Esophagus muscularis mucosa (tissue), 4 donors: ENCODE measurements at regions not wholly inside any gene's neighbourhood (a gene's known extent, or its start where the extent isn't known, plus 50 kb on each side); places are given as distances from the start of the nearest gene placed in this dataset.

Experiments used
- DNase-seq: peaks from one replicate; pipeline ENCODE4 v3.0.0-alpha.2; 2017; ENCODE audit errors: extremely low spot score
- H3K27ac ChIP-seq, 4 donors: fragments of 200-600 bp; sonication (generic); replicated peaks in 1 of 4; 1 replicate in 3 of 4; 2 replicates in 1 of 4; pipeline ENCODE4 v1.5.1; 2016 to 2019; ENCODE audit warnings: mild to moderate bottlenecking in 1 of 4
- H3K27me3 ChIP-seq, 4 donors: fragments of 200-600 bp; sonication (generic); one replicate each; pipeline versions ENCODE4 v1.5.1 to v1.6.0; 2016 to 2019
- H3K36me3 ChIP-seq, 4 donors: fragments of 200-600 bp; sonication (generic); one replicate each; pipeline ENCODE4 v1.5.1; 2016 to 2019
- H3K4me1 ChIP-seq, 4 donors: fragments of 200-600 bp; sonication (generic); one replicate each; pipeline ENCODE4 v1.5.1; 2016 to 2019
- H3K4me3 ChIP-seq, 4 donors: fragments of 200-600 bp; sonication (generic); 1 replicate in 2 of 4; 2 replicates in 2 of 4; pipeline ENCODE4 v1.5.1; 2016 to 2019; ENCODE audit warnings: mild to moderate bottlenecking in 4 of 4, moderate library complexity in 1 of 4
- H3K9me3 ChIP-seq, 4 donors: fragments of 200-600 bp; sonication (generic); 1 replicate in 3 of 4; 2 replicates in 1 of 4; pipeline ENCODE4 v1.5.1; 2016 to 2019
- EP300 ChIP-seq: sonication (generic); formaldehyde crosslinking; IDR thresholded peaks from one replicate; pipeline ENCODE4 v1.6.1; 2017; ENCODE audit warnings: antibody characterized with exemption
- POLR2A ChIP-seq: fragments of 450-650 bp; IDR thresholded peaks from one replicate; pipeline ENCODE4 v1.6.1; 2017; ENCODE audit warnings: antibody characterized with exemption, moderate library complexity, mild to moderate bottlenecking, low read depth
- POLR2AphosphoS5 ChIP-seq, 2 donors: sonication (generic); formaldehyde crosslinking; IDR thresholded peaks; one replicate each; pipeline ENCODE4 v1.6.1; 2017; ENCODE audit warnings: antibody characterized with exemption in 2 of 2
- WGBS: methylation state at CpG from one replicate; pipeline ENCODE4 v1.1.5; 2018; 5-methylcytosine and 5-hydroxymethylcytosine counted together
- intact Hi-C: fragments of 100-400 bp; cut with DNase I; formaldehyde crosslinking; loops from one replicate; pipeline ENCODE4 v1.15.1; 2023
- TF ChIP-seq, protein P1 (sequence below), 3 experiments: fragments of 200-600 bp in 2 of 3; fragments of 450-650 bp in 1 of 3; sonication (generic) in 2 of 3; IDR thresholded peaks; one replicate each; pipeline ENCODE4 v1.5.1; 2017 to 2019; ENCODE audit warnings: antibody characterized with exemption in 3 of 3, mild to moderate bottlenecking in 2 of 3, moderate library complexity in 1 of 3

DNA sequence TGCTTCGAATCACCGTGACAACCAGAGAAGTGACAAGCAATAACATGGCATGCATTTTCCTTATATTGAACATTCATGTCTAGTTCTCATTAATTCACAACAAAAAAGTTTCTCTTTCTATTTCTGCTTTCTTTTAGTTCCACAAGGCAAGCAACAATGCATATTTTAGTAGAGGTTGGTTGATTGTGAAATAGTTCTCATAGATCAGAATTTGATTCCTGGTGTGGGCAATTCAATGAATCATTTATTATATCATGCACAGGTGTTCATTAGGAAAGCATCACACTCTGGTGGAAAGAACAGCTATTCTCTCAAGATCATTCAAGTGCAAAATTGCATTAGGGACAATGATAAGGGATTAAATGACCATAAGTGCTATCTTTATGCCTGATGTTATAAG, 980.9 kb downstream of the BRINP3 start:
- H3K9me3 ChIP-seq: no peaks in the 10 kb centered on the region
- no peaks in the 10 kb centered on the region for H3K27me3 ChIP-seq
- DNase-seq: no peak
- intact Hi-C loops: no loop called here
- H3K4me1 ChIP-seq: no peaks in the 10 kb centered on the region
- no peaks in the 10 kb centered on the region for H3K36me3 ChIP-seq
- 87% methylated on average over 2 of the region's 2 CpGs for WGBS
- no peak overlapping the region for H3K27ac ChIP-seq
- H3K4me3 ChIP-seq: no peak overlapping the region
- TF ChIP-seq POLR2AphosphoS5 (IDR thresholded peaks at IDR 0.05) (no peak), EP300 (no peak), POLR2A (no peak)
- TF ChIP-seq, protein P1, sequence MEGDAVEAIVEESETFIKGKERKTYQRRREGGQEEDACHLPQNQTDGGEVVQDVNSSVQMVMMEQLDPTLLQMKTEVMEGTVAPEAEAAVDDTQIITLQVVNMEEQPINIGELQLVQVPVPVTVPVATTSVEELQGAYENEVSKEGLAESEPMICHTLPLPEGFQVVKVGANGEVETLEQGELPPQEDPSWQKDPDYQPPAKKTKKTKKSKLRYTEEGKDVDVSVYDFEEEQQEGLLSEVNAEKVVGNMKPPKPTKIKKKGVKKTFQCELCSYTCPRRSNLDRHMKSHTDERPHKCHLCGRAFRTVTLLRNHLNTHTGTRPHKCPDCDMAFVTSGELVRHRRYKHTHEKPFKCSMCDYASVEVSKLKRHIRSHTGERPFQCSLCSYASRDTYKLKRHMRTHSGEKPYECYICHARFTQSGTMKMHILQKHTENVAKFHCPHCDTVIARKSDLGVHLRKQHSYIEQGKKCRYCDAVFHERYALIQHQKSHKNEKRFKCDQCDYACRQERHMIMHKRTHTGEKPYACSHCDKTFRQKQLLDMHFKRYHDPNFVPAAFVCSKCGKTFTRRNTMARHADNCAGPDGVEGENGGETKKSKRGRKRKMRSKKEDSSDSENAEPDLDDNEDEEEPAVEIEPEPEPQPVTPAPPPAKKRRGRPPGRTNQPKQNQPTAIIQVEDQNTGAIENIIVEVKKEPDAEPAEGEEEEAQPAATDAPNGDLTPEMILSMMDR (IDR thresholded peaks at IDR 0.05): no peak

DNA sequence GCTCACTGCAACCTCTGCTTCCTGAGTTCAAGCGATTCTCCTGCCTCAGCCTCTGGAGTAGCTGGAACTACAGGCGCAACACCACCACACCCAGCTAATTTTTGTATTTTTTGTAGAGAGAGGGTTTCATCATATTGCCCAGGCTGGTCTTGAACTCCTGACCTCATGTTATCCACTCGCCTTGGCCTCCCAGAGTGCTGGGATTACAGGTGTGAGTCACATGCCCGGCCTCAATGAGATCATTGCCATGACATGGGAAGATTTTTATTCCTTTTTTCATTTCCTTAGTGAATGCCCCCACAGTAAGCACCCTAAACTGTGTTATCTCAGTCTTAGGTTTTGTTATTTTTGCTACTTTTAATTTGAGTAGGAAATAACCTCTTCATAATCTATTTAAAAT, 977.9 kb downstream of the BRINP3 start:
- H3K27me3 ChIP-seq: no peaks in the 10 kb centered on the region
- intact Hi-C loops: no loop called here
- 89% methylated on average over 4 of the region's 4 CpGs for WGBS
- H3K36me3 ChIP-seq: no peaks in the 10 kb centered on the region
- H3K4me1 ChIP-seq: no peaks in the 10 kb centered on the region
- H3K27ac ChIP-seq: no peak overlapping the region
- no peak for DNase-seq
- H3K9me3 ChIP-seq: no peaks in the 10 kb centered on the region
- H3K4me3 ChIP-seq: no peak overlapping the region
- TF ChIP-seq POLR2A (no peak), POLR2AphosphoS5 (IDR thresholded peaks at IDR 0.05) (no peak), EP300 (no peak)
- TF ChIP-seq, protein P1 (IDR thresholded peaks at IDR 0.05): no peak

DNA sequence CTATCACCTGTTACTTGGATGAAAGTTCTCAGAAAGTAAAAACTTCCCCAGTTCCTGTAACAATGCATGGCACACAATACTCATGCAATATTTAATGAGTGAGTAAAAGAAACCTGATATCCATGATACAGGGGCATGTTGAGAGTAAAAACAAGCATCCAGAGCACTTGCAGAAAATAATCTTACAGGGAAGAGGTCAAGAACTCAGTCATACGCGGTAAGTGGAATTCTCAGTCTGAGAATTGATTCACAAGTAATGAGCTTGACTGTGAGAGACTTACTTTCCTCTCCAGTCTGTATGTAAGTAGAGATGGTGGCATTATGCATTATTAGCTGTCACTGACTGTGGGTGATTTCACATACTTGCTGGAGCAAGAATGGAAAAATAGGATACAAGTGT, 976.9 kb downstream of the BRINP3 start:
- WGBS: 73% methylated on average over 2 of the region's 2 CpGs
- intact Hi-C loops: no loop called here
- no peak for DNase-seq
- H3K36me3 ChIP-seq: no peaks in the 10 kb centered on the region
- H3K27ac ChIP-seq: no peak overlapping the region
- no peaks in the 10 kb centered on the region for H3K9me3 ChIP-seq
- no peak for TF ChIP-seq EP300
- no peak for TF ChIP-seq POLR2AphosphoS5 (IDR thresholded peaks at IDR 0.05)
- no peak for TF ChIP-seq POLR2A
- TF ChIP-seq, protein P1 (IDR thresholded peaks at IDR 0.05): no peak
- no peaks in the 10 kb centered on the region for H3K27me3 ChIP-seq
- no peak overlapping the region for H3K4me3 ChIP-seq
- no peaks in the 10 kb centered on the region for H3K4me1 ChIP-seq

DNA sequence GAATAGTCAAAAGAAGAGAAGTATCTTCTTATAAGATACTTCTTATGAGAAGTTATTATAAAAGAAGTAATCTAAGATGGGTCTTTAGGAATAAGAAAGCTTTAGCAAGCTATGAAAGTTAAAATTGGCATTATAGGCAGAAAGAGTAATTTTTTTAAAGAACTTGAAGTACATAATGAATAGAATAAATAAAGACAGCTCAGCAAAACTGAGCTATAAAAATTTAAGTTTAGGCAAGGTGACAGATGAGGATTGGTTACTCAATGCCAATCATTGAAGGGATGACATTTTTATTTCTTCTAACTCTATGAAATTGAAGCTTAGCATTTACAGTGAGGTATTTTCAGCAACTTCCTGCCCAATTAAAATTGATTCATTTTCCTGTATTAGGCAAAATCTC, 966.8 kb downstream of the BRINP3 start:
- Histone ChIP-seq H3K36me3 (no peaks in the 10 kb centered on the region), H3K4me3 (no peak overlapping the region), H3K9me3 (peaks cover 0 to 9% (median 0%) of the 10 kb centered on the region in 4 donors), H3K27ac (no peak overlapping the region), H3K4me1 (no peaks in the 10 kb centered on the region), H3K27me3 (no peaks in the 10 kb centered on the region)
- intact Hi-C loops: no loop called here
- TF ChIP-seq EP300 (no peak), POLR2A (no peak), POLR2AphosphoS5 (IDR thresholded peaks at IDR 0.05) (no peak)
- TF ChIP-seq, protein P1 (IDR thresholded peaks at IDR 0.05): no peak
- DNase-seq: no peak

DNA sequence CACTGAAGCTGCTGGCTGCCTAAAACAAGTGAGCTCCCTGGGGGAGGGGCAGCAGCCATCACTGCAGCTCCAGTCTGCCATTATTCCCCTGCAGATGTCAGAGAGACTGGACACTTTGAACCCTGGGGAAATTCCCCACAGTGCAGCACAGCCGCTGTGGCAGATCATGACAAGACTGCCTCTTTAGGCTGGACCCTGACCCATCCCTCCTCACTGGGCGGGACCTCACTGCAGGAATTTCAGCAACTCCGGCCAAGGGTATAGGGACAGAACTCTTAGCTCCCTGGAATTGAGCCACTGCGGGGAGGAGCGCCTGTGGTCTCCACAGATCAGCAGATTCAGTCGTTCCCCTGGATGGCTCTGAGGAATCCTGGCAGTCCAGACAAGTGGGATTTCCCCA, 964.6 kb downstream of the BRINP3 start:
- Histone ChIP-seq H3K36me3 (no peaks in the 10 kb centered on the region), H3K27ac (no peak overlapping the region), H3K9me3 (peaks cover 0 to 9% (median 0%) of the 10 kb centered on the region in 4 donors), H3K4me3 (no peak overlapping the region), H3K4me1 (no peaks in the 10 kb centered on the region), H3K27me3 (no peaks in the 10 kb centered on the region)
- no peak for DNase-seq
- no peak for TF ChIP-seq POLR2AphosphoS5 (IDR thresholded peaks at IDR 0.05)
- no peak for TF ChIP-seq POLR2A
- TF ChIP-seq, protein P1 (IDR thresholded peaks at IDR 0.05): no peak
- TF ChIP-seq EP300: no peak
- intact Hi-C loops: no loop called here
- 81% methylated on average over 5 of the region's 6 CpGs for WGBS
